OCI-LY1 (cell line): ENCODE measurements at regions not wholly inside any gene's neighbourhood (a gene's known extent, or its start where the extent isn't known, plus 50 kb on each side); places are given as distances from the start of the nearest gene placed in this dataset.

Source experiments
- H2AFZ ChIP-seq: fragments of 200-600 bp; sonication (generic), shearing (Covaris generic); 2 replicates; pipeline ENCODE4 v1.6.0; 2014; ENCODE audit warnings: antibody characterized with exemption, mild to moderate bottlenecking, low read length
- H3F3A ChIP-seq: fragments of 200-600 bp; sonication (generic), shearing (Covaris generic); 2 replicates; pipeline ENCODE4 v1.6.0; 2014; ENCODE audit warnings: mild to moderate bottlenecking, antibody characterized with exemption, low read length, moderate library complexity; ENCODE audit not compliant: insufficient read depth
- H3K27ac ChIP-seq: fragments of 200-600 bp; sonication (generic); 2 replicates; pipeline ENCODE4 v1.5.1; 2014; ENCODE audit warnings: low read length, mixed run types, mild to moderate bottlenecking, low read depth; ENCODE audit not compliant: poor library complexity, severe bottlenecking
- H3K27me3 ChIP-seq: fragments of 200-600 bp; sonication (generic); 2 replicates; pipeline ENCODE4 v1.6.0; 2014; ENCODE audit warnings: antibody characterized with exemption, mild to moderate bottlenecking, low read length, moderate library complexity; ENCODE audit not compliant: insufficient read depth
- H3K36me3 ChIP-seq: fragments of 200-600 bp; sonication (generic); 2 replicates; pipeline ENCODE4 v1.6.1; 2014; ENCODE audit warnings: mild to moderate bottlenecking, antibody characterized with exemption, low read length, moderate library complexity, mixed read lengths; ENCODE audit not compliant: insufficient read depth
- H3K4me1 ChIP-seq: fragments of 200-600 bp; sonication (generic); 2 replicates; pipeline ENCODE4 v1.5.1; 2014; ENCODE audit warnings: mild to moderate bottlenecking, low read length, moderate library complexity; ENCODE audit not compliant: insufficient read depth, severe bottlenecking
- H3K4me2 ChIP-seq: fragments of 200-600 bp; sonication (generic), shearing (Covaris generic); 2 replicates; pipeline ENCODE4 v1.6.1; 2014; ENCODE audit warnings: low read length
- H3K4me3 ChIP-seq: fragments of 200-600 bp; sonication (generic); 2 replicates; pipeline ENCODE4 v1.5.1; 2014; ENCODE audit warnings: low read length, low read depth, mild to moderate bottlenecking, mixed read lengths; ENCODE audit not compliant: poor library complexity, severe bottlenecking
- H3K79me2 ChIP-seq: fragments of 200-600 bp; shearing (Covaris generic); 2 replicates; pipeline ENCODE4 v1.6.1; 2016; ENCODE audit warnings: mixed run types, low read length, mixed read lengths; ENCODE audit not compliant: insufficient read depth
- H3K9ac ChIP-seq: fragments of 200-600 bp; sonication (generic), shearing (Covaris generic); 2 replicates; pipeline ENCODE4 v1.6.1; 2014; ENCODE audit warnings: mild to moderate bottlenecking, low read length, mixed read lengths
- H3K9me2 ChIP-seq: fragments of 200-600 bp; sonication (generic), shearing (Covaris generic); 2 replicates; pipeline ENCODE4 v1.6.1; 2014; ENCODE audit warnings: low read depth, mild to moderate bottlenecking, low read length, mixed read lengths
- H3K9me3 ChIP-seq: fragments of 200-600 bp; shearing (Covaris generic); 2 replicates; pipeline ENCODE4 v1.6.1; 2014; ENCODE audit warnings: low read length, mixed read lengths
- H4K20me1 ChIP-seq: fragments of 200-600 bp; sonication (generic), shearing (Covaris generic); 2 replicates; pipeline ENCODE4 v1.6.0; 2016; ENCODE audit warnings: mild to moderate bottlenecking, low read length; ENCODE audit not compliant: insufficient read depth
- EZH2 ChIP-seq: fragments of 200-600 bp; sonication (generic), shearing (Covaris generic); IDR thresholded peaks from 2 replicates; pipeline ENCODE4 v1.8.0; 2017; ENCODE audit warnings: borderline replicate concordance, mixed run types, mild to moderate bottlenecking, antibody characterized with exemption, low read length, moderate library complexity, mixed read lengths
- TF ChIP-seq, protein P1 (sequence below): fragments of 200-600 bp; sonication (generic), shearing (Covaris generic); IDR thresholded peaks from 2 replicates; pipeline ENCODE4 v1.5.1; 2017; ENCODE audit warnings: mild to moderate bottlenecking, antibody characterized with exemption, low read length, moderate library complexity, mixed read lengths

DNA sequence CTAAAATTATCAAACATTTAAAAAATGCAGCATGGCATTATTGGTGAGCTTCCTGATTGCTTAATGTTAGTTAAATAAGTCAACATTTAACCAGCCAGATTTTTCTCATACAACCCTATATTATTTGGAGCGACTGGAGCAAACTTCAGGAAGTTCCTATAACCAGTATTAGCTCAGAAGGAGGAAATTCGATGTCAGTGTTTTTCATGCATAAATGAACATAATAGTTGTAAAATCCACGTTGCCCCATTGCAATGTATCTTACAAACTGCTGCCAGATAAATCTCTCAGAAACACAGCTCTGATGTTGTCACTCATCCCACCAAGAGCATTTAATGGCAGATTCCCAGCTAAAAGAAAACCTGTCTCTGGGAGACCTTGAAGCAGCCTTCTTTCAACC, 278.5 kb downstream of the CASP12 start:
- Histone ChIP-seq H4K20me1 (no peaks in the 10 kb centered on the region), H3K27ac (no peak overlapping the region), H3K4me2 (no peak overlapping the region), H3F3A (no peaks in the 10 kb centered on the region), H3K4me3 (no peak overlapping the region), H3K36me3 (no peaks in the 10 kb centered on the region), H3K9me3 (no peaks in the 10 kb centered on the region), H3K27me3 (no peaks in the 10 kb centered on the region), H3K9ac (no peak overlapping the region), H3K79me2 (no peaks in the 10 kb centered on the region), H2AFZ (no peak overlapping the region), H3K9me2 (no peaks in the 10 kb centered on the region), H3K4me1 (no peaks in the 10 kb centered on the region)
- TF ChIP-seq, protein P1, sequence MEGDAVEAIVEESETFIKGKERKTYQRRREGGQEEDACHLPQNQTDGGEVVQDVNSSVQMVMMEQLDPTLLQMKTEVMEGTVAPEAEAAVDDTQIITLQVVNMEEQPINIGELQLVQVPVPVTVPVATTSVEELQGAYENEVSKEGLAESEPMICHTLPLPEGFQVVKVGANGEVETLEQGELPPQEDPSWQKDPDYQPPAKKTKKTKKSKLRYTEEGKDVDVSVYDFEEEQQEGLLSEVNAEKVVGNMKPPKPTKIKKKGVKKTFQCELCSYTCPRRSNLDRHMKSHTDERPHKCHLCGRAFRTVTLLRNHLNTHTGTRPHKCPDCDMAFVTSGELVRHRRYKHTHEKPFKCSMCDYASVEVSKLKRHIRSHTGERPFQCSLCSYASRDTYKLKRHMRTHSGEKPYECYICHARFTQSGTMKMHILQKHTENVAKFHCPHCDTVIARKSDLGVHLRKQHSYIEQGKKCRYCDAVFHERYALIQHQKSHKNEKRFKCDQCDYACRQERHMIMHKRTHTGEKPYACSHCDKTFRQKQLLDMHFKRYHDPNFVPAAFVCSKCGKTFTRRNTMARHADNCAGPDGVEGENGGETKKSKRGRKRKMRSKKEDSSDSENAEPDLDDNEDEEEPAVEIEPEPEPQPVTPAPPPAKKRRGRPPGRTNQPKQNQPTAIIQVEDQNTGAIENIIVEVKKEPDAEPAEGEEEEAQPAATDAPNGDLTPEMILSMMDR, result no peak
- no peak for TF ChIP-seq EZH2

DNA sequence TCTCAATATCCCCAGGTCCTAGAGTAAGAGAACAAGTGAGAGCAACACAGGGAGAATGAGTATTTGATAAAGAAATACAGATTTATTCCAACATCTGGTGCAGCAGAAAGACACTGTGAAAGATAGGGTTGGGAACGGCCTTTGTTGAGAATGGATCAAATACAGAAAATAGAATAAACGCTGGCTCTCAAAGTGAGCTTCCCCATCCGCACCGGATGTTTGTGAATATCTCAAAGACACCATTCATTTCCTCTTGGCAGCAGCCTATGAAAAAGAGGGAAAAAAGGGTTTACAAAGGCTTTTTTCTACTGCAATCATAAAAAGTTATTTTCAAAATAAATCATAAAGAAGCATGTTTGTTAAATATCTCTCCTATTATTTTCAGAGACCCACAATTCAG, 279.3 kb downstream of the CASP12 start:
- H3K27me3 ChIP-seq, result no peaks in the 10 kb centered on the region
- no peak overlapping the region for H3K27ac ChIP-seq
- no peaks in the 10 kb centered on the region for H3K4me1 ChIP-seq
- TF ChIP-seq EZH2, result no peak
- TF ChIP-seq, protein P1, result no peak
- H3K9me3 ChIP-seq, result no peaks in the 10 kb centered on the region
- H3K4me2 ChIP-seq, result no peak overlapping the region
- H3F3A ChIP-seq, result no peaks in the 10 kb centered on the region
- H3K9me2 ChIP-seq, result no peaks in the 10 kb centered on the region
- H2AFZ ChIP-seq, result no peak overlapping the region
- no peak overlapping the region for H3K4me3 ChIP-seq
- no peaks in the 10 kb centered on the region for H4K20me1 ChIP-seq
- no peaks in the 10 kb centered on the region for H3K79me2 ChIP-seq
- no peaks in the 10 kb centered on the region for H3K36me3 ChIP-seq
- H3K9ac ChIP-seq, result no peak overlapping the region

DNA sequence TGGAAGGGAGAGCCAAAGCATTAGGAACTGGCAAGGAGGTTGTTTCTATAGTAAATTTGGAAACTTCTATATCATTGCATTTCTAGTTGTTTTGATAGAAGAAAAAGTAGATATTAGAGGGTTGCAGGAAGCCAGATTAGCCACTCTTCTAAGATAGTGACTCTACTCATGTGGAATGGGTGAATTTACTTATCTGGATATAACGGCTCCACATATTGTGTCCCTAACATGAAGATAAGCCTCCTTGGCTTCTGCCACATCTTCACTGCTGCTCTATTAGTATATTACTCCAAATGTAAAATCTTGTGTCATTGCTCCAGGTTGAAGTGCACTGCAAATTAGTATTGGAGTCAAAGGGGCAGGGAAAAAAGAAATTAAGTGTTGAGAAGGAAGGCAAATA, 283.3 kb downstream of the CASP12 start:
- TF ChIP-seq, protein P1, result no peak
- TF ChIP-seq EZH2, result no peak
- Histone ChIP-seq H3K36me3 (no peaks in the 10 kb centered on the region), H3K27me3 (no peaks in the 10 kb centered on the region), H3K4me1 (no peaks in the 10 kb centered on the region), H3K79me2 (no peaks in the 10 kb centered on the region), H2AFZ (no peak overlapping the region), H3K9me2 (no peaks in the 10 kb centered on the region), H3K4me3 (no peak overlapping the region), H3K4me2 (no peak overlapping the region), H3F3A (no peaks in the 10 kb centered on the region), H3K9ac (no peak overlapping the region), H3K27ac (no peak overlapping the region), H4K20me1 (no peaks in the 10 kb centered on the region), H3K9me3 (no peaks in the 10 kb centered on the region)
